ENCODE measurements at regions not wholly inside any gene's neighbourhood (a gene's known extent, or its start where the extent isn't known, plus 50 kb on each side); places are given as distances from the start of the nearest gene placed in this dataset.

DNA sequence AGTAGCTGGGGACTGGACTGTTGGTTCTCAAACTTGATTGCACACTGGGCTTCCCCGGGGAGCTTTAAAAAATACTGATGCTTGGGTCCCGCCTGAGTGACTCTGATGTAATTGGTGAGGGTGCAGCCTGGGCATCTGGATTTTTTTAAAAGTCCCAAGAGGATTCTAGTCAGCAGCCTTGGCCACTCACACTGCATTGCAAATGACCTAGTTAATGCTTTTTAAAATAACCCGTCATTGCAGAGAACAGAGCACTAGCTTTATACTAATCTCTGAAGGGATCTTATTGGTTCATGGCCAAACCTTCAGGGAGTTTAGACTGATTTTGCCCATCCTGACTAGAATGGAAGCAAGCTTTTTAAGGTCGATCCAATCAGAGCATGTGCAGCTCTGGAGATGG is 310.6 kb upstream of the PROK2 start:
- no peaks in the 10 kb centered on the region for H3K36me3 ChIP-seq (ENCODE audit: control insufficient read depth, insufficient read depth, low read length)
- H3K9me1 ChIP-seq (ENCODE audit: insufficient read depth, low read length): no peaks in the 10 kb centered on the region
- no peak overlapping the region for H3K4ac ChIP-seq (ENCODE audit: low read depth, low read length)
- no peak for TF ChIP-seq MAFK (IDR thresholded peaks at IDR 0.05; ENCODE audit: low read depth, low read length)
- no peak for TF ChIP-seq SMC3 (IDR thresholded peaks at IDR 0.05; ENCODE audit: low read depth, low read length)
- TF ChIP-seq NFE2L2 (IDR thresholded peaks at IDR 0.05; ENCODE audit: low read depth, low read length): no peak
- TF ChIP-seq USF2 (IDR thresholded peaks at IDR 0.05; ENCODE audit: low read depth, low read length): no peak
- no peak for TF ChIP-seq POLR2A (IDR thresholded peaks at IDR 0.05; ENCODE audit: low read depth, low read length)
- no peak for TF ChIP-seq CEBPB (IDR thresholded peaks at IDR 0.05; ENCODE audit: low read depth, low read length)
- no peak for TF ChIP-seq ELK1 (IDR thresholded peaks at IDR 0.05; ENCODE audit: borderline replicate concordance, low read depth, low read length)
- TF ChIP-seq MAZ (IDR thresholded peaks at IDR 0.05; ENCODE audit: borderline replicate concordance, low read depth, low read length): no peak
- TF ChIP-seq RFX5 (IDR thresholded peaks at IDR 0.05; ENCODE audit: low read depth, low read length): no peak
- TF ChIP-seq FOS (IDR thresholded peaks at IDR 0.05; ENCODE audit: low read depth, low read length): no peak
- no peak for TF ChIP-seq BHLHE40 (IDR thresholded peaks at IDR 0.05; ENCODE audit: low read depth, low read length)
- no peak for TF ChIP-seq RAD21 (IDR thresholded peaks at IDR 0.05; ENCODE audit: low read length)
- TF ChIP-seq, protein P1, sequence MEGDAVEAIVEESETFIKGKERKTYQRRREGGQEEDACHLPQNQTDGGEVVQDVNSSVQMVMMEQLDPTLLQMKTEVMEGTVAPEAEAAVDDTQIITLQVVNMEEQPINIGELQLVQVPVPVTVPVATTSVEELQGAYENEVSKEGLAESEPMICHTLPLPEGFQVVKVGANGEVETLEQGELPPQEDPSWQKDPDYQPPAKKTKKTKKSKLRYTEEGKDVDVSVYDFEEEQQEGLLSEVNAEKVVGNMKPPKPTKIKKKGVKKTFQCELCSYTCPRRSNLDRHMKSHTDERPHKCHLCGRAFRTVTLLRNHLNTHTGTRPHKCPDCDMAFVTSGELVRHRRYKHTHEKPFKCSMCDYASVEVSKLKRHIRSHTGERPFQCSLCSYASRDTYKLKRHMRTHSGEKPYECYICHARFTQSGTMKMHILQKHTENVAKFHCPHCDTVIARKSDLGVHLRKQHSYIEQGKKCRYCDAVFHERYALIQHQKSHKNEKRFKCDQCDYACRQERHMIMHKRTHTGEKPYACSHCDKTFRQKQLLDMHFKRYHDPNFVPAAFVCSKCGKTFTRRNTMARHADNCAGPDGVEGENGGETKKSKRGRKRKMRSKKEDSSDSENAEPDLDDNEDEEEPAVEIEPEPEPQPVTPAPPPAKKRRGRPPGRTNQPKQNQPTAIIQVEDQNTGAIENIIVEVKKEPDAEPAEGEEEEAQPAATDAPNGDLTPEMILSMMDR (conservative IDR thresholded peaks at IDR 0.05; ENCODE audit: low read depth, low read length): no peak
- no peak for TF ChIP-seq CHD1 (IDR thresholded peaks at IDR 0.05; ENCODE audit: low read depth, low read length)
- TF ChIP-seq MXI1 (IDR thresholded peaks at IDR 0.05; ENCODE audit: borderline replicate concordance, low read depth, low read length): no peak
- TF ChIP-seq RCOR1 (IDR thresholded peaks at IDR 0.05; ENCODE audit: insufficient replicate concordance, low read length): no peak
- H4K5ac ChIP-seq (ENCODE audit: low read depth, low read length): no peak overlapping the region
- no peaks in the 10 kb centered on the region for H4K20me1 ChIP-seq (ENCODE audit: insufficient read depth, low read length)
- H3K4me1 ChIP-seq (ENCODE audit: control insufficient read depth, insufficient read depth, low read length): no peaks in the 10 kb centered on the region
- H3K9ac ChIP-seq (ENCODE audit: low read depth, low read length): no peak overlapping the region
- H3K23ac ChIP-seq (ENCODE audit: low read depth, low read length): no peak overlapping the region
- no peak overlapping the region for H2BK20ac ChIP-seq (ENCODE audit: low read depth, low read length)
- H3K79me1 ChIP-seq (ENCODE audit: low read depth in 1 of 2, low read length in 2 of 2): no peaks in the 10 kb centered on the region
- ChIA-PET POLR2A (ENCODE audit: unreplicated experiment) (no interaction called here), CTCF (interaction anchor here (0.7 kb wide), 1 partner anchor 31 kb away, joined by 3 read pairs; no protein-coding TSS in a partner anchor)
- no peak overlapping the region for H3K18ac ChIP-seq (ENCODE audit: low read depth, low read length)
- in situ Hi-C loops (cut with MboI; ENCODE audit: low sequenced_read_pairs): no loop called here
- no TSS peak for BruUV-seq (replicated peaks)
- no CpG with 5 or more reads among the region's 4 CpGs for WGBS, 2 experiments (ENCODE audit: extremely low coverage in 2 of 2, insufficient read length in 1 of 2)
- H3K56ac ChIP-seq (ENCODE audit: extremely low read depth, insufficient read depth, low read length): no peak overlapping the region
- no peak overlapping the region for H2BK15ac ChIP-seq (ENCODE audit: low read depth, low read length)
- no peaks in the 10 kb centered on the region for H3K9me3 ChIP-seq (ENCODE audit: control insufficient read depth, insufficient read depth, low read length)
- no peak overlapping the region for H3K14ac ChIP-seq (replicated peaks; ENCODE audit: low read depth, low read length)
- DNase-seq: no peak
- no peak overlapping the region for H2AK5ac ChIP-seq (ENCODE audit: low read depth, low read length)
- peaks cover 50% of the 10 kb centered on the region for H3K27me3 ChIP-seq (ENCODE audit: control insufficient read depth, insufficient read depth, low read length)
- H4K8ac ChIP-seq (ENCODE audit: low read depth in 2 of 2, low read length in 2 of 2): no peak overlapping the region
- dilution Hi-C loops (cut with HindIII; ENCODE audit: low sequenced_read_pairs, unreplicated experiment): no loop called here
- H2BK5ac ChIP-seq (ENCODE audit: low read depth, low read length, poor library complexity, severe bottlenecking): no peak overlapping the region
- ATAC-seq (ENCODE audit: low read depth): no peak
- H2AK9ac ChIP-seq (replicated peaks; ENCODE audit: low read depth, low read length, poor library complexity): no peak overlapping the region
- no peak overlapping the region for H3K4me2 ChIP-seq (ENCODE audit: low read depth, low read length)
- intact Hi-C loops (cut with micrococcal nuclease): no loop called here
- no peak overlapping the region for H3K27ac ChIP-seq (ENCODE audit: insufficient read depth, low read length)
- no peak overlapping the region for H3K4me3 ChIP-seq (ENCODE audit: insufficient read depth, low read depth, low read length)
- H4K91ac ChIP-seq (ENCODE audit: insufficient read depth, low read depth, low read length): no peak overlapping the region
- H2AFZ ChIP-seq (replicated peaks; ENCODE audit: low read length, poor library complexity): no peak overlapping the region
- no peak overlapping the region for H2BK120ac ChIP-seq (ENCODE audit: low read depth, low read length)

Measured in IMR-90 (cell line).